Activated CD4-positive, alpha-beta memory T cell treated with anti-CD3 and anti-CD28 coated beads for 36 hours (primary cell): ENCODE measurements at regions not wholly inside any gene's neighbourhood (a gene's known extent, or its start where the extent isn't known, plus 50 kb on each side); places are given as distances from the start of the nearest gene placed in this dataset.
"Not testable (repeated sequence)": the region's sequence is repeated elsewhere in the genome, so short reads cannot be mapped to it uniquely, and the experiment has no call there.

Experiments used
- CTCF ChIA-PET: fragments of 350-600 bp; sonication (Branson Sonifier 250); formaldehyde crosslinking; loops from one replicate; lab custom pipeline; 2021; ENCODE audit warnings: antibody characterized with exemption, inconsistent platforms; lab: Charles Lee
- POLR2A ChIA-PET: fragments of 350-600 bp; sonication (Branson Sonifier 250); formaldehyde crosslinking; loops from one replicate; lab custom pipeline; 2021; ENCODE audit warnings: antibody characterized with exemption; lab: Charles Lee
- DNase-seq: peaks from one replicate; pipeline ENCODE4 v3.0.0-alpha.2; 2020
- H3K27ac Mint-ChIP-seq: one replicate; pipeline ENCODE4 v1.8.0; 2021; ENCODE audit warnings: mixed read lengths
- H3K27me3 Mint-ChIP-seq: one replicate; pipeline ENCODE4 v1.8.0; 2021; ENCODE audit warnings: mixed read lengths
- H3K36me3 Mint-ChIP-seq: one replicate; pipeline ENCODE4 v1.8.0; 2021; ENCODE audit warnings: mixed read lengths
- H3K4me1 Mint-ChIP-seq: one replicate; pipeline ENCODE4 v1.8.0; 2021; ENCODE audit warnings: low read depth, mixed read lengths
- H3K4me3 Mint-ChIP-seq: one replicate; pipeline ENCODE4 v1.8.0; 2021; ENCODE audit warnings: mild to moderate bottlenecking, mixed read lengths
- H3K9me3 Mint-ChIP-seq: one replicate; pipeline ENCODE4 v1.8.0; 2021; ENCODE audit warnings: mixed read lengths
- intact Hi-C: fragments of 100-400 bp; cut with micrococcal nuclease; formaldehyde crosslinking; loops from one replicate; pipeline ENCODE4 v1.15.1; 2023

- ChIA-PET POLR2A (no interaction called here), CTCF (no interaction called here)
- no peaks in the 10 kb centered on the region for H3K36me3 Mint-ChIP-seq
- intact Hi-C loops = no loop called here
- no peaks in the 10 kb centered on the region for H3K4me1 Mint-ChIP-seq
- no peak overlapping the region for H3K27ac Mint-ChIP-seq
- H3K9me3 Mint-ChIP-seq = no peaks in the 10 kb centered on the region
- DNase-seq = no peak
- no peak overlapping the region for H3K4me3 Mint-ChIP-seq
- no peaks in the 10 kb centered on the region for H3K27me3 Mint-ChIP-seq
Observed at GRCh38 chr15:100733101-100733842, 130.9 kb downstream of the ASB7 start.

- H3K9me3 Mint-ChIP-seq, H3K4me1 Mint-ChIP-seq, CTCF ChIA-PET, H3K27me3 Mint-ChIP-seq, H3K27ac Mint-ChIP-seq, POLR2A ChIA-PET, DNase-seq, H3K36me3 Mint-ChIP-seq, H3K4me3 Mint-ChIP-seq, intact Hi-C loops: not testable (repeated sequence)
Observed at GRCh38 chr15:100733843-100734185, 131.4 kb downstream of the ASB7 start.

- ChIA-PET CTCF (no interaction called here), POLR2A (no interaction called here)
- Mint-ChIP-seq H3K4me3 (no peak overlapping the region), H3K4me1 (no peaks in the 10 kb centered on the region), H3K36me3 (no peaks in the 10 kb centered on the region), H3K9me3 (no peaks in the 10 kb centered on the region), H3K27me3 (no peaks in the 10 kb centered on the region), H3K27ac (no peak overlapping the region)
- intact Hi-C loops = no loop called here
- no peak for DNase-seq
Observed at GRCh38 chr15:100734586-100734985, 132.2 kb downstream of the ASB7 start.

GRCh38 chr15:100735129-100736053 is 133.0 kb downstream of the ASB7 start:
- H3K27ac Mint-ChIP-seq = no peak overlapping the region
- intact Hi-C loops = no loop called here
- no peaks in the 10 kb centered on the region for H3K4me1 Mint-ChIP-seq
- no peak overlapping the region for H3K4me3 Mint-ChIP-seq
- ChIA-PET POLR2A (no interaction called here), CTCF (no interaction called here)
- no peaks in the 10 kb centered on the region for H3K36me3 Mint-ChIP-seq
- H3K27me3 Mint-ChIP-seq = no peaks in the 10 kb centered on the region
- H3K9me3 Mint-ChIP-seq = no peaks in the 10 kb centered on the region
- DNase-seq = no peak

- DNase-seq = no peak
- Mint-ChIP-seq H3K4me1 (no peaks in the 10 kb centered on the region), H3K36me3 (no peaks in the 10 kb centered on the region), H3K27ac (no peak overlapping the region), H3K9me3 (no peaks in the 10 kb centered on the region), H3K4me3 (no peak overlapping the region), H3K27me3 (peaks cover 1% of the 10 kb centered on the region)
- CTCF ChIA-PET = no interaction called here
- intact Hi-C loops = no loop called here
- POLR2A ChIA-PET = no interaction called here
Observed at GRCh38 chr15:100737214-100737613, 134.8 kb downstream of the ASB7 start.

GRCh38 chr15:100738614-100739013 is 136.2 kb downstream of the ASB7 start:
- no peaks in the 10 kb centered on the region for H3K9me3 Mint-ChIP-seq
- H3K27me3 Mint-ChIP-seq = peaks cover 3% of the 10 kb centered on the region
- intact Hi-C loops = no loop called here
- POLR2A ChIA-PET = no interaction called here
- H3K4me3 Mint-ChIP-seq = no peak overlapping the region
- CTCF ChIA-PET = no interaction called here
- no peaks in the 10 kb centered on the region for H3K36me3 Mint-ChIP-seq
- no peak for DNase-seq
- no peak overlapping the region for H3K27ac Mint-ChIP-seq
- H3K4me1 Mint-ChIP-seq = no peaks in the 10 kb centered on the region

GRCh38 chr15:100740138-100740537 is 137.7 kb downstream of the ASB7 start:
- ChIA-PET POLR2A (no interaction called here), CTCF (interaction anchor here (0.6 kb wide), 1 partner anchor 12 kb away, joined by 3 read pairs; no protein-coding TSS in a partner anchor)
- intact Hi-C loops = no loop called here
- Mint-ChIP-seq H3K4me1 (no peaks in the 10 kb centered on the region), H3K4me3 (no peak overlapping the region), H3K36me3 (no peaks in the 10 kb centered on the region), H3K27me3 (peaks cover 3% of the 10 kb centered on the region), H3K27ac (no peak overlapping the region), H3K9me3 (no peaks in the 10 kb centered on the region)
- no peak for DNase-seq

GRCh38 chr15:100751585-100751984 is 128.0 kb upstream of the ALDH1A3 start:
- Mint-ChIP-seq H3K27ac (no peak overlapping the region), H3K27me3 (peaks cover 17% of the 10 kb centered on the region), H3K4me1 (no peaks in the 10 kb centered on the region), H3K4me3 (no peak overlapping the region), H3K9me3 (peaks cover 13% of the 10 kb centered on the region), H3K36me3 (peaks cover 1% of the 10 kb centered on the region)
- ChIA-PET POLR2A (no interaction called here), CTCF (interaction anchor here (0.6 kb wide), 2 partner anchors 11 to 168 kb away, joined by 3 read pairs; no protein-coding TSS in a partner anchor)
- DNase-seq = no peak
- intact Hi-C loops = no loop called here

- intact Hi-C loops = no loop called here
- no peak overlapping the region for H3K4me3 Mint-ChIP-seq
- POLR2A ChIA-PET = no interaction called here
- no peaks in the 10 kb centered on the region for H3K4me1 Mint-ChIP-seq
- DNase-seq = no peak
- H3K9me3 Mint-ChIP-seq = peaks cover under 1% of the 10 kb centered on the region
- H3K27ac Mint-ChIP-seq = no peak overlapping the region
- CTCF ChIA-PET = no interaction called here
- no peaks in the 10 kb centered on the region for H3K36me3 Mint-ChIP-seq
- H3K27me3 Mint-ChIP-seq = peaks cover 21% of the 10 kb centered on the region
Observed at GRCh38 chr15:100753503-100753902, 126.1 kb upstream of the ALDH1A3 start.

- Mint-ChIP-seq H3K36me3 (no peaks in the 10 kb centered on the region), H3K4me3 (no peak overlapping the region), H3K9me3 (no peaks in the 10 kb centered on the region), H3K4me1 (peaks cover 7% of the 10 kb centered on the region), H3K27ac (no peak overlapping the region), H3K27me3 (peaks cover 31% of the 10 kb centered on the region)
- intact Hi-C loops = no loop called here
- POLR2A ChIA-PET = no interaction called here
- CTCF ChIA-PET = no interaction called here
- no peak for DNase-seq
Observed at GRCh38 chr15:100757661-100758060, 122.0 kb upstream of the ALDH1A3 start.

- no peak overlapping the region for H3K4me3 Mint-ChIP-seq
- ChIA-PET POLR2A (no interaction called here), CTCF (no interaction called here)
- intact Hi-C loops = no loop called here
- peaks cover 7% of the 10 kb centered on the region for H3K4me1 Mint-ChIP-seq
- H3K27me3 Mint-ChIP-seq = peaks cover 29% of the 10 kb centered on the region
- DNase-seq = no peak
- H3K36me3 Mint-ChIP-seq = no peaks in the 10 kb centered on the region
- no peak overlapping the region for H3K27ac Mint-ChIP-seq
- no peaks in the 10 kb centered on the region for H3K9me3 Mint-ChIP-seq
Observed at GRCh38 chr15:100758555-100758954, 121.1 kb upstream of the ALDH1A3 start.

GRCh38 chr15:100759106-100759505 is 120.5 kb upstream of the ALDH1A3 start:
- H3K4me1 Mint-ChIP-seq = peaks cover 7% of the 10 kb centered on the region
- no peak overlapping the region for H3K27ac Mint-ChIP-seq
- DNase-seq = no peak
- H3K27me3 Mint-ChIP-seq = peaks cover 27% of the 10 kb centered on the region
- ChIA-PET POLR2A (no interaction called here), CTCF (no interaction called here)
- no peaks in the 10 kb centered on the region for H3K36me3 Mint-ChIP-seq
- no peak overlapping the region for H3K4me3 Mint-ChIP-seq
- intact Hi-C loops = no loop called here
- H3K9me3 Mint-ChIP-seq = no peaks in the 10 kb centered on the region
